ENCODE measurements at regions not wholly inside any gene's neighbourhood (a gene's known extent, or its start where the extent isn't known, plus 50 kb on each side); places are given as distances from the start of the nearest gene placed in this dataset.
A peak's percentile ranks its signal among the peaks of the same experiment; 100 is the strongest.
"Not testable (repeated sequence)": the region's sequence is repeated elsewhere in the genome, so short reads cannot be mapped to it uniquely, and the experiment has no call there.

DNA sequence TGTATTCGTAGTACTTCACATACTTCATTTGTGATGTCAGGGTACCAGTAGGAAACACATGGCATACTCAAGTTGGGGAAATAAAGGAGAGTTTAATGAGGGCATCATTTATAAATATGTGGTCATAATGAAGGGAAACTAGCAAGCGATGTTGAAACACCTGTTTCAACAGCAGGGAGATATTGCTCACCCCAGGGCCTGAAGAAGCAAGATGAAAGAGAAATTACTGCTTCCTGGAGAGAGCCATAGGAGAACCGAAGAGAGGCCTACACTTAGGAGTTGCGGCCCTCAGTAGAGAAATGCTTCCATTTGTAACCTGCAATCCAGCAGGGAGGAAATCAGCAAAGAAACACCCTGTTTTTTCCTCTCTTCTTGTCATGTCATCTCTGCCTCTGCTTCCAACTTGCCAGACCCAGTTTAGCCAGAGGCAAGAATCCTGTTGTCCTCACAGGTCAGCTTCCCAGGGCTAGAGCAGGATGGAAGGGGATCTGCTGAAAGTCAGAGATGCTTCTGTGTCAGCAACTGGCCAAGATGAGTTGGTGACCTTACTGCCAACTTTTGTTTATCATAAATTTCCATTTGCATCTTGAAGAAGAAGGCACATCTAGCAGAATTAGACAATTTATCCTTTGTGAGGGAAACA lies 67.6 kb upstream of the TSPAN2 start:
- H3K36me3 Mint-ChIP-seq = no peaks in the 10 kb centered on the region
- no peaks in the 10 kb centered on the region for H3K36me3 ChIP-seq (ENCODE audit: control insufficient read depth in 2 of 2, extremely low read depth in 1 of 2, insufficient read depth in 1 of 2, low read length in 1 of 2)
- no peak overlapping the region for H3K4me3 ChIP-seq (ENCODE audit: control insufficient read depth in 1 of 2, extremely low read depth in 1 of 2, low read length in 1 of 2)
- WGBS (ENCODE audit: insufficient coverage) = 100% methylated on average over 1 of the region's 4 CpGs
- H3K4me3 Mint-ChIP-seq = no peak overlapping the region
- DNase-seq (no peak), ATAC-seq (replicated peaks in 1 of 4) (no peak)
- no peaks in the 10 kb centered on the region for H3K9me3 ChIP-seq
- CTCF ChIA-PET = no interaction called here
- POLR2A ChIA-PET = no interaction called here
- H3K27me3 ChIP-seq (replicated peaks in 1 of 2; ENCODE audit: control insufficient read depth in 2 of 2, extremely low read depth in 1 of 2, insufficient read depth in 2 of 2, low read length in 1 of 2) = peaks cover 0 to under 1% of the 10 kb centered on the region in 2 experiments
- H3K4me1 ChIP-seq (ENCODE audit: control insufficient read depth in 1 of 2, extremely low read depth in 1 of 2, insufficient read depth in 2 of 2, low read length in 2 of 2) = no peaks in the 10 kb centered on the region
- peaks cover 2 to 5% of the 10 kb centered on the region in 2 donors for H3K27me3 Mint-ChIP-seq
- H3K27ac ChIP-seq (ENCODE audit: low read length) = no peak overlapping the region
- no peak overlapping the region for H3K27ac Mint-ChIP-seq
- no peaks in the 10 kb centered on the region for H3K4me1 Mint-ChIP-seq
- no peaks in the 10 kb centered on the region for H3K9me3 Mint-ChIP-seq

DNA sequence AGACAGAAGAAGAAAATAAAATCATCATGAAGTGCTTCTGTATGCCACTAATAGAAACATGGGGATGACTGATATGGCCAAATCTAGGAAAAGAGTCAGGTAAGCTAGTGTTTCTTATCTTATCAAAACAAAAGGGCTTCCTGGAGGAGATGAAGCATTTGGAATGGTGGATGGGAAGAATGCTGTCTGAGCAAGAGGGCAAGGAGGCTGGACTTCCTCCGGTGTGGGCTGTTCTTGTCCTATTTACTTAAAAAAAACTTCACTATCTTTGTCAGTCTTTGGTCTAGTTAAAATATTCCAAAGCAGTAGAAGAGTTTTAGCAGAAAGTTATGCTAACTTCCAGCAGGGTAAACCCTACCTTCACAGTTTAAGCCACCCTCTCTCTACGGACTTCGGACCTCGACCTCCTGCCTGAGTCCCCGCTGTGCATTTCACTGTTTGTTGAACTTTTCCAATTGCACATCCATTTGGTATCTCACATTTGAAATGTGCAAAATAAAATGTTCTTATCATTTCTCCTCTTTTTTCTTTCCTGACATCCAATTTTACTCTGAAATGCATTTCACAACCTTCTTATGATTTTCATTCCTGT lies 64.8 kb upstream of the TSPAN2 start:
- ATAC-seq (replicated peaks in 1 of 4) (no peak), DNase-seq (no peak)
- Histone ChIP-seq H3K4me3 (ENCODE audit: control insufficient read depth in 1 of 2, extremely low read depth in 1 of 2, low read length in 1 of 2) (no peak overlapping the region), H3K27ac (ENCODE audit: low read length) (no peak overlapping the region), H3K27me3 (replicated peaks in 1 of 2; ENCODE audit: control insufficient read depth in 2 of 2, extremely low read depth in 1 of 2, insufficient read depth in 2 of 2, low read length in 1 of 2) (no peaks in the 10 kb centered on the region), H3K36me3 (ENCODE audit: control insufficient read depth in 2 of 2, extremely low read depth in 1 of 2, insufficient read depth in 1 of 2, low read length in 1 of 2) (no peaks in the 10 kb centered on the region), H3K9me3 (no peaks in the 10 kb centered on the region), H3K4me1 (ENCODE audit: control insufficient read depth in 1 of 2, extremely low read depth in 1 of 2, insufficient read depth in 2 of 2, low read length in 2 of 2) (no peaks in the 10 kb centered on the region)
- CTCF ChIA-PET = no interaction called here
- H3K4me1 Mint-ChIP-seq = no peaks in the 10 kb centered on the region
- no peaks in the 10 kb centered on the region for H3K9me3 Mint-ChIP-seq
- peaks cover 5 to 6% of the 10 kb centered on the region in 2 donors for H3K27me3 Mint-ChIP-seq
- no peaks in the 10 kb centered on the region for H3K36me3 Mint-ChIP-seq
- 85% methylated on average over 4 of the region's 5 CpGs for WGBS (ENCODE audit: insufficient coverage)
- POLR2A ChIA-PET = no interaction called here
- no peak overlapping the region for H3K27ac Mint-ChIP-seq
- H3K4me3 Mint-ChIP-seq = no peak overlapping the region

DNA sequence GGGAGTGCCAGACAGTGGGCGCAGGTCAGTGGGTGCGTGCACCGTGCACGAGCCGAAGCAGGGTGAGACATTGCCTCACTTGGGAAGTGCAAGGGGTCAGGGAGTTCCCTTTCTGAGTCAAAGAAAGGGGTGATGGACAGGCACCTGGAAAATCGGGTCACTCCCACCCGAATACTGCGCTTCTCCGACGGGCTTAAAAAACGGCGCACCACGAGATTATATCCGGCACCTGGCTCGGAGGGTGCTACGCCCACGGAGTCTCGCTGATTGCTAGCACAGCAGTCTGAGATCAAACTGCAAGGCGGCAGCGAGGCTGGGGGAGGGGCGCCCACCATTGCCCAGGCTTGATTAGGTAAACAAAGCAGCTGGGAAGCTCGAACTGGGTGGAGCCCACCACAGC lies 58.6 kb upstream of the TSPAN2 start:
- POLR2A ChIA-PET; H3K27me3 ChIP-seq (replicated peaks in 1 of 2; ENCODE audit: control insufficient read depth in 2 of 2, extremely low read depth in 1 of 2, insufficient read depth in 2 of 2, low read length in 1 of 2); H3K9me3 Mint-ChIP-seq; ATAC-seq (replicated peaks in 1 of 4); H3K9me3 ChIP-seq; H3K36me3 Mint-ChIP-seq; CTCF ChIA-PET; H3K36me3 ChIP-seq (ENCODE audit: control insufficient read depth in 2 of 2, extremely low read depth in 1 of 2, insufficient read depth in 1 of 2, low read length in 1 of 2); H3K27ac ChIP-seq (ENCODE audit: low read length); H3K4me1 ChIP-seq (ENCODE audit: control insufficient read depth in 1 of 2, extremely low read depth in 1 of 2, insufficient read depth in 2 of 2, low read length in 2 of 2); H3K4me1 Mint-ChIP-seq: not testable (repeated sequence)
- Mint-ChIP-seq H3K27me3 (peaks cover 34 to 40% of the 10 kb centered on the region in 2 donors), H3K4me3 (peak overlapping the region; percentile 49 to 72 (median 56)), H3K27ac (peak overlapping the region in 1 of 2 donors; percentile 20)
- peak in 5 of 35 experiments; percentile 2 to 20 (median 8) for DNase-seq
- H3K4me3 ChIP-seq (ENCODE audit: control insufficient read depth in 1 of 2, extremely low read depth in 1 of 2, low read length in 1 of 2) = peak overlapping the region in 1 of 2 donors; percentile 23
- no CpG with 5 or more reads among the region's 22 CpGs for WGBS (ENCODE audit: insufficient coverage)

DNA sequence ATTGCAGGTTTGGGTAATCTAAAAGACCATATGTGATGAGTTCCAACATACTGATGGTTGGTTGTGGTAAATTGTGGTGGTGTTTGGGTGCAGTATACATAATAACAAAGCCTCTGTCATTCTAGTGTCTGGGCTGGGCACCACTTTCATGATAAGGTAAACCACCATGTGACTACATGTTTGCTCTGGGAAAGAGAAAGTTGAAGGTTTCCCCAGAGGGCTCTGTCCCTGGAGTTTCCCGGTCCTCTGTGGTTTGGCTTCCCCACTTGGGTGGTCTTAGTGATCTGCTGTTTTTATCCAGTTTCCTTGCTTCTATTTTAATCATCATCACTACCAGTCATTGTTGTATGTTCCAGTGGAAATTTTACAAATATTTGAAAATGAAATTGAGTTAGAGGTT lies 55.9 kb upstream of the TSPAN2 start:
- no peak for DNase-seq
- H3K4me3 ChIP-seq (ENCODE audit: control insufficient read depth in 1 of 2, extremely low read depth in 1 of 2, low read length in 1 of 2) = no peak overlapping the region
- ChIA-PET POLR2A (no interaction called here), CTCF (no interaction called here)
- Mint-ChIP-seq H3K9me3 (no peaks in the 10 kb centered on the region), H3K36me3 (no peaks in the 10 kb centered on the region), H3K27me3 (peaks cover 38 to 53% of the 10 kb centered on the region in 2 donors), H3K4me3 (no peak overlapping the region), H3K4me1 (peaks cover 4 to 6% (median 4%) of the 10 kb centered on the region in 3 donors), H3K27ac (no peak overlapping the region)
- no peaks in the 10 kb centered on the region for H3K36me3 ChIP-seq (ENCODE audit: control insufficient read depth in 2 of 2, extremely low read depth in 1 of 2, insufficient read depth in 1 of 2, low read length in 1 of 2)
- no peak for ATAC-seq (replicated peaks in 1 of 4)
- no peaks in the 10 kb centered on the region for H3K9me3 ChIP-seq
- H3K27ac ChIP-seq (ENCODE audit: low read length) = no peak overlapping the region
- H3K4me1 ChIP-seq (ENCODE audit: control insufficient read depth in 1 of 2, extremely low read depth in 1 of 2, insufficient read depth in 2 of 2, low read length in 2 of 2) = no peaks in the 10 kb centered on the region
- H3K27me3 ChIP-seq (replicated peaks in 1 of 2; ENCODE audit: control insufficient read depth in 2 of 2, extremely low read depth in 1 of 2, insufficient read depth in 2 of 2, low read length in 1 of 2) = no peaks in the 10 kb centered on the region
- WGBS (ENCODE audit: insufficient coverage) = no CpG with 5 or more reads among the region's 1 CpG

DNA sequence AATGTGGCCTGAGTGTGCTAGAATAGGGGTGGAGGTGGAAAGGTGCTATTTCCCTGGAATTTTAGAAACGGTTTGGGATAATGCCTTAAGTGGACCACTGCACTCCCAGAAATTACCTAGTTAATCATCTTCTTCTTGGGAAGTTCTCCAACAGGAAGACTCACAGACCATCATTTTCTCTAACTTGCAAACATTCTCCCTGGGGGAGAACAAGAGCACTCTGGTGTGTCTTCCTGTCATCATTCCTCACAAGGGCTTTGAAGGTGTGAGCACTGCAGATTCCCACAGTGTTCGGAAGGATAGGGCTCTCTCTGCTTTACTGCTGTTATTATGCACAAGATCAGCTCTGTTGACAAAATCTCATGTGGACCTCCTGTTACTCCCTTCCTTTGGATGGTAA lies 54.9 kb upstream of the TSPAN2 start:
- ATAC-seq (replicated peaks in 1 of 4) (no peak), DNase-seq (no peak)
- H3K9me3 Mint-ChIP-seq = no peaks in the 10 kb centered on the region
- H3K27ac Mint-ChIP-seq = no peak overlapping the region
- POLR2A ChIA-PET = no interaction called here
- H3K4me3 Mint-ChIP-seq = no peak overlapping the region
- H3K4me1 Mint-ChIP-seq = peaks cover 5 to 6% (median 6%) of the 10 kb centered on the region in 3 donors
- no peaks in the 10 kb centered on the region for H3K4me1 ChIP-seq (ENCODE audit: control insufficient read depth in 1 of 2, extremely low read depth in 1 of 2, insufficient read depth in 2 of 2, low read length in 2 of 2)
- H3K27ac ChIP-seq (ENCODE audit: low read length) = no peak overlapping the region
- peaks cover 0 to 3% of the 10 kb centered on the region in 2 experiments for H3K27me3 ChIP-seq (replicated peaks in 1 of 2; ENCODE audit: control insufficient read depth in 2 of 2, extremely low read depth in 1 of 2, insufficient read depth in 2 of 2, low read length in 1 of 2)
- WGBS (ENCODE audit: insufficient coverage) = 100% methylated on average over 1 of the region's 2 CpGs
- no peaks in the 10 kb centered on the region for H3K9me3 ChIP-seq
- CTCF ChIA-PET = no interaction called here
- H3K27me3 Mint-ChIP-seq = peaks cover 38 to 59% of the 10 kb centered on the region in 2 donors
- H3K4me3 ChIP-seq (ENCODE audit: control insufficient read depth in 1 of 2, extremely low read depth in 1 of 2, low read length in 1 of 2) = no peak overlapping the region
- no peaks in the 10 kb centered on the region for H3K36me3 ChIP-seq (ENCODE audit: control insufficient read depth in 2 of 2, extremely low read depth in 1 of 2, insufficient read depth in 1 of 2, low read length in 1 of 2)
- no peaks in the 10 kb centered on the region for H3K36me3 Mint-ChIP-seq

DNA sequence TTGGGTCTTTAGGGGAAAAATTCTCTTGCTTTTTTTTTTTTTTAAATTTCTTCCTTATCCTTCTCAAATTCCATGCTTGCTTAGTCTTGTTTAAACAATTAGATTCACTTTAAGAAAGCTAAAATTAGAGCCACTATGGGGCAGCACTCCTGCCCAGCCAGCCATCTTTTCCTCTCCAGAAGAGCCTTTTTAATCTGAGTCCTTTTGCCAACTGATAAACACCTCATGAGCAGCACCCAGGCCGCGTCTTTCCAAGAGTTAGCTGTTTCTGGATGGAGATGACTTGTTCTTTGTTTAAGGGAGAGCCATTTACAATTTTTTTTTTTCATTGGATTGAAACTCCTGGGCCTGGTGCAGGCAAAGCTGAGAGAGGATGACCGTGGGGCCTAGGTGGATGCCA lies 53.3 kb upstream of the TSPAN2 start:
- 100% methylated on average over 1 of the region's 3 CpGs for WGBS (ENCODE audit: insufficient coverage)
- H3K9me3 Mint-ChIP-seq = no peaks in the 10 kb centered on the region
- no peak overlapping the region for H3K4me3 Mint-ChIP-seq
- peaks cover 3 to 7% (median 6%) of the 10 kb centered on the region in 3 donors for H3K4me1 Mint-ChIP-seq
- DNase-seq = no peak
- H3K4me1 ChIP-seq (ENCODE audit: control insufficient read depth in 1 of 2, extremely low read depth in 1 of 2, insufficient read depth in 2 of 2, low read length in 2 of 2) = peaks cover 0 to 2% of the 10 kb centered on the region in 2 experiments
- no peak overlapping the region for H3K27ac ChIP-seq (ENCODE audit: low read length)
- CTCF ChIA-PET = interaction anchor here in 1 of 2 donors (1.1 kb wide), 1 partner anchor 322 kb away, joined by 3 read pairs; no protein-coding TSS in a partner anchor
- no peak overlapping the region for H3K27ac Mint-ChIP-seq
- peaks cover 48 to 69% of the 10 kb centered on the region in 2 donors for H3K27me3 Mint-ChIP-seq
- H3K27me3 ChIP-seq (replicated peaks in 1 of 2; ENCODE audit: control insufficient read depth in 2 of 2, extremely low read depth in 1 of 2, insufficient read depth in 2 of 2, low read length in 1 of 2) = peaks cover 0 to 11% of the 10 kb centered on the region in 2 experiments
- no peaks in the 10 kb centered on the region for H3K36me3 Mint-ChIP-seq
- no peak overlapping the region for H3K4me3 ChIP-seq (ENCODE audit: control insufficient read depth in 1 of 2, extremely low read depth in 1 of 2, low read length in 1 of 2)
- ATAC-seq (replicated peaks in 1 of 4) = no peak
- POLR2A ChIA-PET = no interaction called here
- H3K36me3 ChIP-seq (ENCODE audit: control insufficient read depth in 2 of 2, extremely low read depth in 1 of 2, insufficient read depth in 1 of 2, low read length in 1 of 2) = no peaks in the 10 kb centered on the region
- H3K9me3 ChIP-seq = no peaks in the 10 kb centered on the region
